B cell (primary cell): ENCODE measurements at regions not wholly inside any gene's neighbourhood (a gene's known extent, or its start where the extent isn't known, plus 50 kb on each side); places are given as distances from the start of the nearest gene placed in this dataset.

Source experiments
- ATAC-seq: fragments of 200-7000 bp; cut with Tn5 transposase; one replicate; pipeline ENCODE4 v1.10.0; 2021; ENCODE audit warnings: low read depth, mild to moderate bottlenecking, moderate number of reproducible peaks, moderate library complexity
- CTCF ChIA-PET: fragments of 350-600 bp; sonication (Branson Sonifier 250); formaldehyde crosslinking; loops from one replicate; lab custom pipeline; 2021; ENCODE audit warnings: antibody characterized with exemption, inconsistent platforms; lab: Charles Lee
- POLR2A ChIA-PET: fragments of 350-600 bp; sonication (Branson Sonifier 250); formaldehyde crosslinking; loops from one replicate; lab custom pipeline; 2021; ENCODE audit warnings: antibody characterized with exemption; lab: Charles Lee
- DNase-seq: peaks from one replicate; pipeline ENCODE4 v3.0.0; 2013
- H2AFZ ChIP-seq: 2 replicates; pipeline ENCODE4 v1.6.1; 2012; ENCODE audit warnings: mild to moderate bottlenecking, low read depth, low read length; ENCODE audit not compliant: insufficient read depth, poor library complexity, severe bottlenecking
- H3K27ac ChIP-seq, 2 donors: 1 replicate in 1 of 2; 2 replicates in 1 of 2; pipeline ENCODE4 v1.5.1; 2012 to 2013; ENCODE audit warnings: low read length in 2 of 2, mild to moderate bottlenecking in 2 of 2, moderate library complexity in 1 of 2
- H3K27me3 ChIP-seq, 4 experiments: fragments of 200-600 bp in 1 of 4; sonication (generic) in 1 of 4; replicated peaks in 1 of 4; 1 replicate in 2 of 4; 2 replicates in 2 of 4; pipeline versions ENCODE4 v1.6.1 to v1.7.0; 2013 to 2016; ENCODE audit warnings: low read length in 3 of 4, mild to moderate bottlenecking in 2 of 4, mixed read lengths in 1 of 4, moderate library complexity in 1 of 4; ENCODE audit not compliant: insufficient read depth in 4 of 4, control insufficient read depth in 3 of 4; ENCODE audit errors: control extremely low read depth in 1 of 4
- H3K36me3 ChIP-seq, 2 experiments: replicated peaks in 1 of 2; 1 replicate in 1 of 2; 2 replicates in 1 of 2; pipeline versions ENCODE4 v1.6.1 to v1.7.1; 2013; ENCODE audit warnings: low read length in 1 of 2; ENCODE audit not compliant: insufficient read depth in 2 of 2, control insufficient read depth in 1 of 2; ENCODE audit errors: control extremely low read depth in 1 of 2, extremely low read depth in 1 of 2
- H3K4me1 ChIP-seq, 2 donors: fragments of 200-600 bp in 1 of 2; sonication (generic) in 1 of 2; 1 replicate in 1 of 2; 2 replicates in 1 of 2; pipeline versions ENCODE4 v1.5.1 to v1.6.1; 2013 to 2017; ENCODE audit warnings: low read length in 2 of 2; ENCODE audit not compliant: control insufficient read depth in 2 of 2, insufficient read depth in 2 of 2
- H3K4me2 ChIP-seq: replicated peaks from 2 replicates; pipeline ENCODE3; 2012; ENCODE audit warnings: mild to moderate bottlenecking, low read depth, low read length; ENCODE audit not compliant: poor library complexity, severe bottlenecking
- H3K4me3 ChIP-seq, 5 experiments: fragments of 200-600 bp in 1 of 5; sonication (generic) in 1 of 5; 1 replicate in 3 of 5; 2 replicates in 2 of 5; pipeline versions ENCODE4 v1.5.1 to v1.7.0; 2011 to 2016; ENCODE audit warnings: low read length in 4 of 5, mild to moderate bottlenecking in 4 of 5, low read depth in 2 of 5, control low read depth in 1 of 5, moderate library complexity in 1 of 5; ENCODE audit not compliant: insufficient read depth in 1 of 5; ENCODE audit errors: control extremely low read depth in 1 of 5, extremely low read depth in 1 of 5
- H3K79me2 ChIP-seq: fragments of 200-600 bp; sonication (generic); one replicate; pipeline ENCODE4 v1.6.0; 2016; ENCODE audit warnings: low read length; ENCODE audit not compliant: control insufficient read depth, insufficient read depth
- H3K9ac ChIP-seq: fragments of 200-600 bp; sonication (generic); 2 replicates; pipeline ENCODE4 v1.6.1; 2017; ENCODE audit warnings: mild to moderate bottlenecking, low read length, moderate library complexity
- H3K9me3 ChIP-seq, 3 donors: one replicate each; pipeline versions ENCODE4 v1.6.1 to v1.7.1; 2013; ENCODE audit warnings: low read length in 2 of 3; ENCODE audit not compliant: control insufficient read depth in 2 of 3, insufficient read depth in 1 of 3; ENCODE audit errors: control extremely low read depth in 1 of 3
- H4K20me1 ChIP-seq: 2 replicates; pipeline ENCODE4 v1.6.0; 2012; ENCODE audit warnings: mild to moderate bottlenecking, low read length; ENCODE audit not compliant: insufficient read depth, control insufficient read depth, poor library complexity, severe bottlenecking
- H3K27ac Mint-ChIP-seq: one replicate; pipeline ENCODE4 v1.8.0; 2021; ENCODE audit warnings: mixed read lengths
- H3K27me3 Mint-ChIP-seq: one replicate; pipeline ENCODE4 v1.8.0; 2021; ENCODE audit warnings: mixed read lengths
- H3K4me1 Mint-ChIP-seq: one replicate; pipeline ENCODE4 v1.8.0; 2021; ENCODE audit warnings: mixed read lengths
- H3K4me3 Mint-ChIP-seq: one replicate; pipeline ENCODE4 v1.8.0; 2021; ENCODE audit warnings: mixed read lengths
- H3K9me3 Mint-ChIP-seq: one replicate; pipeline ENCODE4 v1.8.0; 2022; ENCODE audit warnings: mixed read lengths; ENCODE audit not compliant: insufficient read depth
- CTCF ChIP-seq: fragments of 200-600 bp; IDR thresholded peaks from one replicate; pipeline ENCODE4 v1.8.0; 2022; ENCODE audit warnings: antibody characterized with exemption, mild to moderate bottlenecking
- EZH2 ChIP-seq: IDR thresholded peaks from 2 replicates; pipeline ENCODE4 v1.6.1; 2012; ENCODE audit warnings: borderline replicate concordance, low read depth, mild to moderate bottlenecking, moderate library complexity, low read length; ENCODE audit not compliant: insufficient read depth, poor library complexity, severe bottlenecking
- whole genome bisulfite sequencing: methylation state at CpG from one replicate; pipeline ENCODE4 v1.1.5; 2013; ENCODE audit warnings: missing lambda C conversion rate; ENCODE audit not compliant: insufficient coverage; 5-methylcytosine and 5-hydroxymethylcytosine counted together
- intact Hi-C: fragments of 100-400 bp; cut with micrococcal nuclease; formaldehyde crosslinking; loops from one replicate; pipeline ENCODE4 v1.10.0; 2022

- H3K27ac Mint-ChIP-seq = no peak overlapping the region
- no peaks in the 10 kb centered on the region for H3K9me3 Mint-ChIP-seq
- H3K4me3 ChIP-seq = no peak overlapping the region
- H3K9me3 ChIP-seq = peaks cover 0 to 2% (median 0%) of the 10 kb centered on the region in 3 donors
- H2AFZ ChIP-seq = no peak overlapping the region
- ATAC-seq = no peak
- no peak overlapping the region for H3K9ac ChIP-seq
- no peak for DNase-seq
- H3K4me2 ChIP-seq = no peak overlapping the region
- H3K27me3 ChIP-seq = peaks cover 0 to 7% (median 2%) of the 10 kb centered on the region in 4 experiments
- POLR2A ChIA-PET = no interaction called here
- H4K20me1 ChIP-seq = no peaks in the 10 kb centered on the region
- no peak overlapping the region for H3K27ac ChIP-seq
- CTCF ChIA-PET = interaction anchor here (4.9 kb wide), 1 partner anchor 593 kb away, joined by 46 read pairs; no protein-coding TSS in a partner anchor
- intact Hi-C loops = no loop called here
- H3K79me2 ChIP-seq = no peaks in the 10 kb centered on the region
- H3K36me3 ChIP-seq = no peaks in the 10 kb centered on the region
- WGBS = 27% methylated on average over 9 of the region's 13 CpGs
- peaks cover 27% of the 10 kb centered on the region for H3K27me3 Mint-ChIP-seq
- H3K4me1 ChIP-seq = no peaks in the 10 kb centered on the region
- H3K4me1 Mint-ChIP-seq = no peaks in the 10 kb centered on the region
- TF ChIP-seq CTCF (no peak), EZH2 (no peak)
- no peak overlapping the region for H3K4me3 Mint-ChIP-seq
Measured at GRCh38 chr14:76644855-76645518, 116.3 kb upstream of the VASH1 start.

- Histone ChIP-seq H4K20me1 (no peaks in the 10 kb centered on the region), H3K79me2 (no peaks in the 10 kb centered on the region), H3K9ac (no peak overlapping the region), H3K4me2 (no peak overlapping the region), H3K27me3 (peaks cover 0 to 5% (median 1%) of the 10 kb centered on the region in 4 experiments), H3K4me3 (no peak overlapping the region), H3K27ac (no peak overlapping the region), H3K4me1 (no peaks in the 10 kb centered on the region), H3K9me3 (peaks cover 0 to 2% (median 0%) of the 10 kb centered on the region in 3 donors), H2AFZ (no peak overlapping the region), H3K36me3 (no peaks in the 10 kb centered on the region)
- H3K27ac Mint-ChIP-seq = no peak overlapping the region
- no peak overlapping the region for H3K4me3 Mint-ChIP-seq
- ChIA-PET CTCF (interaction anchor here (0.5 to 4.9 kb wide), 4 partner anchors 15 to 596 kb away, joined by 3 to 46 read pairs (median 3); no protein-coding TSS in a partner anchor), POLR2A (no interaction called here)
- WGBS = 91% methylated on average over 2 of the region's 7 CpGs
- TF ChIP-seq EZH2 (no peak), CTCF (peak; percentile 82)
- ATAC-seq = no peak
- peaks cover 13% of the 10 kb centered on the region for H3K27me3 Mint-ChIP-seq
- no peaks in the 10 kb centered on the region for H3K9me3 Mint-ChIP-seq
- peak; percentile 38 for DNase-seq
- no peaks in the 10 kb centered on the region for H3K4me1 Mint-ChIP-seq
- intact Hi-C loops = no loop called here
Measured at GRCh38 chr14:76647697-76648298, 113.5 kb upstream of the VASH1 start.
